Sigmoid colon (tissue), 4 donors: ENCODE measurements at regions not wholly inside any gene's neighbourhood (a gene's known extent, or its start where the extent isn't known, plus 50 kb on each side); places are given as distances from the start of the nearest gene placed in this dataset.

ENCODE experiments used
- CTCF ChIP-seq, 4 experiments: fragments of 450-650 bp in 3 of 4; fragments of 200-600 bp in 1 of 4; IDR thresholded peaks; one replicate each; pipeline ENCODE4 v1.5.1; 2016 to 2019; ENCODE audit warnings: antibody characterized with exemption in 4 of 4, mild to moderate bottlenecking in 3 of 4, moderate library complexity in 2 of 4
- EP300 ChIP-seq, 4 donors: sonication (generic); formaldehyde crosslinking; IDR thresholded peaks; one replicate each; pipeline ENCODE4 v1.6.1; 2017; ENCODE audit warnings: antibody characterized with exemption in 4 of 4
- POLR2A ChIP-seq, 2 donors: fragments of 450-650 bp; IDR thresholded peaks; one replicate each; pipeline ENCODE4 v1.6.1; 2016; ENCODE audit warnings: antibody characterized with exemption in 2 of 2, mild to moderate bottlenecking in 2 of 2, moderate library complexity in 2 of 2
- POLR2AphosphoS5 ChIP-seq, 4 donors: sonication (generic); formaldehyde crosslinking; IDR thresholded peaks; one replicate each; pipeline ENCODE4 v1.6.1; 2017; ENCODE audit warnings: antibody characterized with exemption in 4 of 4

- TF ChIP-seq CTCF (IDR thresholded peaks at IDR 0.05) (no peak), POLR2A (IDR thresholded peaks at IDR 0.05) (no peak), POLR2AphosphoS5 (IDR thresholded peaks at IDR 0.05) (no peak), EP300 (IDR thresholded peaks at IDR 0.05) (no peak)
These were observed 64.7 kb upstream of the RPL34 start for GRCh38 chr4:108555701-108556100.
